T-helper 17 cell (primary cell): ENCODE measurements at regions not wholly inside any gene's neighbourhood (a gene's known extent, or its start where the extent isn't known, plus 50 kb on each side); places are given as distances from the start of the nearest gene placed in this dataset.

Experiments
- ATAC-seq: fragments of 150-1000 bp; cut with Tn5 transposase; 2 replicates; pipeline ENCODE4 v1.10.0; 2021; ENCODE audit warnings: mild to moderate bottlenecking, moderate library complexity
- DNase-seq, 3 donors: peaks; one replicate each; pipeline versions ENCODE4 v3.0.0 to v3.0.0-alpha.2; 2020 to 2021
- H3K9me3 ChIP-seq: one replicate; pipeline ENCODE4 v1.7.0; 2013; ENCODE audit warnings: low read length, mild to moderate bottlenecking; ENCODE audit not compliant: control insufficient read depth, poor library complexity, severe bottlenecking
- H3K27ac Mint-ChIP-seq: one replicate; pipeline ENCODE4 v1.8.0; 2022; ENCODE audit warnings: mild to moderate bottlenecking, moderate library complexity, mixed read lengths
- H3K27me3 Mint-ChIP-seq: one replicate; pipeline ENCODE4 v1.8.0; 2022; ENCODE audit warnings: mixed read lengths
- H3K36me3 Mint-ChIP-seq: one replicate; pipeline ENCODE4 v1.8.0; 2022; ENCODE audit warnings: low read depth, mixed read lengths
- H3K4me1 Mint-ChIP-seq: one replicate; pipeline ENCODE4 v1.8.0; 2022; ENCODE audit warnings: mild to moderate bottlenecking, mixed read lengths
- H3K4me3 Mint-ChIP-seq: one replicate; pipeline ENCODE4 v1.8.0; 2022; ENCODE audit warnings: mild to moderate bottlenecking, moderate library complexity, mixed read lengths

- H3K27ac Mint-ChIP-seq = no peak overlapping the region
- no peaks in the 10 kb centered on the region for H3K27me3 Mint-ChIP-seq
Measured at GRCh38 chr5:167999182-167999581, 292.3 kb upstream of the WWC1 start.

DNA sequence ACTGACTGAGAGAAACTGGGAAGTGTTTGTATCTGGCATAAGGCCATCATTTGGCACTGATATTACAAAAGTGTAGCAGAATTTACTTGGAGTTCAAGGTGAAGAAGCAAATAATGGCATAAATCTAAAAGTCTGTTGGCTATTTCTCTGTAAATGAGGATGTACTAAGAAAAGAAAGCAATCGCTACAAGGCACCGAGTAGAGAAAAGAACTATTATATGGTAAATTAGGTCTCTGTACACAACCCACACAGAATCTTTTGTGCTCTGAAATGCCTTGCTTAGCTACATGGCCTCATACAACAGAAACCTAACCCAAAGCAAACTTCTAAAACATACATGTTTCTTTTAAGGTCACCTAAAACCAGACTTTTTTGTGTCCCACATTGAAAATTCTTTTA lies 290.1 kb upstream of the WWC1 start:
- H3K27ac Mint-ChIP-seq = no peak overlapping the region
- H3K4me1 Mint-ChIP-seq = no peaks in the 10 kb centered on the region
- ATAC-seq (no peak), DNase-seq (no peak)
- peaks cover 11% of the 10 kb centered on the region for H3K27me3 Mint-ChIP-seq
- H3K36me3 Mint-ChIP-seq = no peaks in the 10 kb centered on the region
- H3K4me3 Mint-ChIP-seq = no peak overlapping the region
- no peaks in the 10 kb centered on the region for H3K9me3 ChIP-seq

More at GRCh38 chr5:167999182-167999581, 292.3 kb upstream of the WWC1 start:
- ATAC-seq (no peak), DNase-seq (no peak)
- H3K9me3 ChIP-seq = no peaks in the 10 kb centered on the region
- Mint-ChIP-seq H3K4me1 (no peaks in the 10 kb centered on the region), H3K36me3 (no peaks in the 10 kb centered on the region), H3K4me3 (no peak overlapping the region)

- H3K9me3 ChIP-seq = no peaks in the 10 kb centered on the region
- no peak overlapping the region for H3K27ac Mint-ChIP-seq
- peaks cover 11% of the 10 kb centered on the region for H3K27me3 Mint-ChIP-seq
- DNase-seq (no peak), ATAC-seq (no peak)
- H3K36me3 Mint-ChIP-seq = no peaks in the 10 kb centered on the region
- no peak overlapping the region for H3K4me3 Mint-ChIP-seq
- no peaks in the 10 kb centered on the region for H3K4me1 Mint-ChIP-seq
Measured at GRCh38 chr5:168002116-168002515, 289.3 kb upstream of the WWC1 start.

DNA sequence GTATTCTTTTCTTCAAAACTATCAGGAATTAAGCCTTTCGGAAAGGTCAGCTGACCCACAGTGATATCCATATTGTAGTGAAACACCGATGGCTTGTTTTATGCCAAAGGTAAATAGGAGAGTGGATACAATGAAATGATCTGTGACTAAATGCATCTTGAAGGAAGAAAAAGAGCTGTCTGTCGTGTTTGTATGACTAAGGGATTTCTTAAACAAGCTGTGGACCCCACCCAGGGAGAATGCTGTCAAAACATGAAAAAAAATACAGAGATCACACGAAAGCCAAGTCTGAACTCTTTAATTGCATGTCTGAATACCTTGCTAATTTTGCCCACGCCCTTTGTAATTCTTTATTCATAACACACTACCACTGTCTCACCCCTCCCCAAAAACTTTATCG lies 286.4 kb upstream of the WWC1 start:
- H3K4me1 Mint-ChIP-seq = no peaks in the 10 kb centered on the region
- no peak for ATAC-seq
- no peak overlapping the region for H3K27ac Mint-ChIP-seq

DNA sequence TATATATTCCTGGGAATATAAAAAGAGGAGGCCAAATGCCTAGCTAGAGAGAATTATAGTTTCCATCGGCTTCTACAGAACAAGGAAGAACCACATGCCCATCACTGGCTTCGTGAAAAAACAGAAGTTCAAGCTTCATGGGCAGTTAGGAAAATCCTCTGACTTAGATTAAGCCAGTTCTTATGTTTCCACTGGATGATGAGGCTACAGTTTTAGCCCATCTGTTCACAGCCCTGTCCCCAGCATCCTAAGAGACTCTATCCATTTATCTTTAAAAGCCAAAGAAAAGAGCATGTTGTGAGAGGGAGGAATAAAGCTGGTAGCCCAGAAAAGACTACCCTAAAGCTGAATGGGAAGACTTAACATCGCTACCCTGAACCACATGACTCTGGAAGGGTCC lies 285.5 kb upstream of the WWC1 start:
- Mint-ChIP-seq H3K4me1 (no peaks in the 10 kb centered on the region), H3K27me3 (peaks cover 29% of the 10 kb centered on the region), H3K4me3 (no peak overlapping the region), H3K36me3 (no peaks in the 10 kb centered on the region), H3K27ac (no peak overlapping the region)
- H3K9me3 ChIP-seq = no peaks in the 10 kb centered on the region
- ATAC-seq (no peak), DNase-seq (no peak)

More for the DNA sequence above, 286.4 kb upstream of the WWC1 start:
- no peak for DNase-seq
- no peak overlapping the region for H3K4me3 Mint-ChIP-seq
- H3K27me3 Mint-ChIP-seq = peaks cover 21% of the 10 kb centered on the region
- H3K36me3 Mint-ChIP-seq = no peaks in the 10 kb centered on the region
- H3K9me3 ChIP-seq = no peaks in the 10 kb centered on the region

GRCh38 chr5:168006456-168007130 lies 284.9 kb upstream of the WWC1 start:
- DNase-seq (no peak), ATAC-seq (no peak)
- H3K9me3 ChIP-seq = no peaks in the 10 kb centered on the region
- Mint-ChIP-seq H3K4me3 (no peak overlapping the region), H3K4me1 (no peaks in the 10 kb centered on the region), H3K36me3 (no peaks in the 10 kb centered on the region), H3K27me3 (peaks cover 31% of the 10 kb centered on the region), H3K27ac (no peak overlapping the region)

DNA sequence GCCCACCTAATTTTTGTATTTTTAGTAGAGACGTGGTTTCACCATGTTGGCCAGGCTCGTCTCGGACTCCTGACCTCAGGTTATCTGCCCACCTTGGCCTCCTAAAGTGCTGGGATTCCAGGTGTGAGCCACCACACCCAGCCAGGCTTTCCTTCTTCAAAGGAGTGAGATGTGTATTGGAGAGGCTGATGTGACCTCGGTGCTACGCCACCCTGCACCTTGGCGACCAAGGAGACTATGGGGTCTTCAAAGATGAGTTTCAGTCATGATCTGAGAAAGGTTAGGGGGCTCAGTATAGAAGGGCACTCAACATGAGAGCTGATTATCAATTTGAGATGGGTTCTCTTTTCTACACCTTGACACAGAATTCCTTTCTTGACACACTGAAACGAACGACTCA lies 284.2 kb upstream of the WWC1 start:
- DNase-seq (no peak), ATAC-seq (no peak)
- Mint-ChIP-seq H3K27me3 (peaks cover 31% of the 10 kb centered on the region), H3K4me1 (no peaks in the 10 kb centered on the region), H3K27ac (no peak overlapping the region), H3K4me3 (no peak overlapping the region), H3K36me3 (no peaks in the 10 kb centered on the region)
- H3K9me3 ChIP-seq = no peaks in the 10 kb centered on the region

DNA sequence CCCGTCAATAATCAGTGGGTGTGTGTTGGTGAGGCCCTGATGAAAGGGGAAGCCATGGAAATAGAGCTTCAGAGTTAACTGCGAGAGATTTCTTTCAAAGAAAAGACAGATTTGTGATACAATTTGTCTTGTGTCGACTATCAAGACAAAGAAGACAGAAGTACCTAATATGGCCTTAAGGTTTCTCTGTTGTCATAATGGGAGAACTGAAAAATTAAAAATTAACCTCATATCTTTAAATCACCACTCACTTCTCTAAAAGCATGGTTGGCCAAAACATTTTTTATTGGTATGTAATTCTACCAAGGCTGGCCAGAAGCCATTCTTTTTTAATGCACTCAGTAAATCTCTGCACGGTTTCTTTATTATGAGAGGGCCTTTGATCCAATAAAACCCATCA lies 282.9 kb upstream of the WWC1 start:
- Mint-ChIP-seq H3K4me3 (no peak overlapping the region), H3K36me3 (no peaks in the 10 kb centered on the region), H3K27me3 (peaks cover 31% of the 10 kb centered on the region), H3K4me1 (no peaks in the 10 kb centered on the region), H3K27ac (no peak overlapping the region)
- DNase-seq (no peak), ATAC-seq (no peak)
- H3K9me3 ChIP-seq = no peaks in the 10 kb centered on the region

- Mint-ChIP-seq H3K27me3 (peaks cover 20% of the 10 kb centered on the region), H3K4me3 (no peak overlapping the region), H3K27ac (no peak overlapping the region), H3K36me3 (no peaks in the 10 kb centered on the region), H3K4me1 (no peaks in the 10 kb centered on the region)
- ATAC-seq = no peak
- no peak for DNase-seq
- no peaks in the 10 kb centered on the region for H3K9me3 ChIP-seq
Measured at GRCh38 chr5:168011096-168011495, 280.3 kb upstream of the WWC1 start.

- DNase-seq = no peak
- H3K4me3 Mint-ChIP-seq = no peak overlapping the region
- H3K27me3 Mint-ChIP-seq = peaks cover 20% of the 10 kb centered on the region
- ATAC-seq = no peak
- no peaks in the 10 kb centered on the region for H3K9me3 ChIP-seq
- H3K4me1 Mint-ChIP-seq = no peaks in the 10 kb centered on the region
- H3K27ac Mint-ChIP-seq = no peak overlapping the region
- no peaks in the 10 kb centered on the region for H3K36me3 Mint-ChIP-seq
Measured at GRCh38 chr5:168012006-168012405, 279.4 kb upstream of the WWC1 start.

- Mint-ChIP-seq H3K27me3 (peaks cover 20% of the 10 kb centered on the region), H3K27ac (no peak overlapping the region), H3K36me3 (no peaks in the 10 kb centered on the region), H3K4me3 (no peak overlapping the region), H3K4me1 (no peaks in the 10 kb centered on the region)
- no peaks in the 10 kb centered on the region for H3K9me3 ChIP-seq
- DNase-seq = no peak
- no peak for ATAC-seq
Measured at GRCh38 chr5:168013546-168013945, 277.9 kb upstream of the WWC1 start.

DNA sequence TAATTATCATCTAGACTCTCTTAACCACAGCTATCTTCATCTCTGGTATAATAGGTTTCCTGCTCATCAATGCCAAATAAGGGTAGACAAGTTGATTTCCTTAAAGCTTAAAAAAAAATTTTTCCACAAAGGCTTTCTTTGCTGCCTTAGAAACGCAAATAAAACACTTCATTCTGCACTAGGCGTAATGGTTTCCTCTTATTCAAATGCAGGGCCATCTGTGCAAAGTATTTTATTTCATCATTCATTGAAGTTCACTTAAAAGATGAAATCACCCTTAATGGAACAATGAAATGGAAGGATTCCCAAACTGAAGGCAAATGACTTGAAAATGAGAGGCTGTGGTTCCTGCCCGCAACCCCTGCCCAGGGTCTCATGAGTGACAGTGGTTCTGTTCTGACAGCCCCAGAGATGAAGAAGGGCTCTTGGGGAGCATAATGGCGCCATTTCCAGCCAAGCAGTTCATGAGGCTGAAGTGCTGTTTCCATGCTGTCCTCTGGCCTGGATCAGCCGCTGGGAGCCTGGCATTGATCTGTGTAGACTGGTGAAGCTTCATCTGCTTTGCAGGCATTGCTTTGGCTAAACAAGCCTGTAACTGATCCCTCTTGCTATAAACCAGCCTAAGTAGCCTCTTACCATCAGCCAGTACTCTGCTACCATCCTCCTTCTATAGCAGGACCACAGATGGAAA lies 276.9 kb upstream of the WWC1 start:
- ATAC-seq (no peak), DNase-seq (no peak)
- H3K27ac Mint-ChIP-seq = no peak overlapping the region
- H3K36me3 Mint-ChIP-seq = no peaks in the 10 kb centered on the region
- H3K4me1 Mint-ChIP-seq = no peaks in the 10 kb centered on the region
- peaks cover 16% of the 10 kb centered on the region for H3K27me3 Mint-ChIP-seq
- H3K9me3 ChIP-seq = no peaks in the 10 kb centered on the region
- no peak overlapping the region for H3K4me3 Mint-ChIP-seq

DNA sequence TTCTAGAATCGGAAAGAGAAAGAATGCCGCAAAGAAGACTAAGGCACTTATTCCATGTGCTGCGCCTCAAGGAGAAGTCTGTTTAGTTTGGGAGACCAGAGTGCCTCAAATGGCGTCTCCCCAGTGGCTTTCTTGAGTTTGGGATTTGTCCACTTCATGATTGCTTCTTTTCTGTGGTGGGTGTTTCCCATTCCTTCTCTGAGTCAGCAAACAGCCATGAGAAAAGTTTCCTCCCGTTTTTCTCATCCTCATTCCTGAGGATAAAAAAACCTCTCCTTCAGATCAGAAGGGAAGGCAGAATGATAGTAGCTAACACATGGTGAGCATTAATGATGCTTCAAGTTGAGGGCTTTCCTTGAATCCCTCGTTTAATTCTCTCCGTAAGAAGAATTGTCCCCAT lies 275.9 kb upstream of the WWC1 start:
- no peak for DNase-seq
- Mint-ChIP-seq H3K4me1 (no peaks in the 10 kb centered on the region), H3K36me3 (no peaks in the 10 kb centered on the region), H3K27ac (no peak overlapping the region), H3K27me3 (peaks cover 6% of the 10 kb centered on the region), H3K4me3 (no peak overlapping the region)
- ATAC-seq = no peak
- no peaks in the 10 kb centered on the region for H3K9me3 ChIP-seq

DNA sequence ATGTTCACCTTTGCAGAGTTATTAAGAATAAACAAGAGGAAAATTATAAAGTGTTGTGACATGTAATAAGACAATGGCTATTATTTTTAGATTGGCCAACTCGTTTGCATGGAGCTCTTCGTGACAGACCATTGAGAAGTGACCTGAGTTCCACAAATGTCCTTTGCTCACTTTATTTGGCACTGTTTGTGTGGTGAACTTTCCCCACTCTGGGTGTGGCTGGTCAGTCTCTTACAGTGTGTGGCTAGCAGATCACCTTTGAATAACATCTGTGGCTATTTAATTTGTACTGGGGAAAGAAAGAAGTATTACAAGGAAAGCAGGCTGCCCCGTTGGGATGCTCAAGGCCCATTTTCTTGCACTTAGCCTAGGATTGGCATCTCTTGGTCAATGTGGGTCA lies 274.1 kb upstream of the WWC1 start:
- Mint-ChIP-seq H3K27ac (no peak overlapping the region), H3K27me3 (peaks cover 4% of the 10 kb centered on the region), H3K4me1 (no peaks in the 10 kb centered on the region), H3K4me3 (no peak overlapping the region), H3K36me3 (no peaks in the 10 kb centered on the region)
- DNase-seq (no peak), ATAC-seq (no peak)
- no peaks in the 10 kb centered on the region for H3K9me3 ChIP-seq
